Ascending aorta (tissue), 2 donors: ENCODE measurements at regions not wholly inside any gene's neighbourhood (a gene's known extent, or its start where the extent isn't known, plus 50 kb on each side); places are given as distances from the start of the nearest gene placed in this dataset.

Source experiments
- DNase-seq, 2 donors: peaks; one replicate each; pipeline ENCODE4 v3.0.0-alpha.2; 2019; ENCODE audit warnings: low spot score in 2 of 2
- H3K27ac ChIP-seq, 2 donors: fragments of 200-600 bp; sonication (generic); one replicate each; pipeline ENCODE4 v1.5.1; 2016 to 2017; ENCODE audit warnings: mild to moderate bottlenecking in 1 of 2
- H3K27me3 ChIP-seq: fragments of 200-600 bp; sonication (generic); one replicate; pipeline ENCODE4 v1.5.1; 2017
- H3K36me3 ChIP-seq, 2 donors: fragments of 200-600 bp; sonication (generic); one replicate each; pipeline ENCODE4 v1.5.1; 2016
- H3K4me1 ChIP-seq, 2 donors: fragments of 200-600 bp; sonication (generic); one replicate each; pipeline ENCODE4 v1.5.1; 2016 to 2017; ENCODE audit warnings: mild to moderate bottlenecking in 1 of 2
- H3K4me3 ChIP-seq, 2 donors: fragments of 200-600 bp; sonication (generic); one replicate each; pipeline ENCODE4 v1.5.1; 2016 to 2017; ENCODE audit warnings: mild to moderate bottlenecking in 1 of 2
- H3K9me3 ChIP-seq, 2 donors: fragments of 200-600 bp; sonication (generic); one replicate each; pipeline ENCODE4 v1.5.1; 2016
- intact Hi-C: fragments of 100-400 bp; cut with DNase I; formaldehyde crosslinking; loops from one replicate; pipeline ENCODE4 v1.15.1; 2023
- TF ChIP-seq, protein P1 (sequence below), 3 experiments: fragments of 200-600 bp in 2 of 3; fragments of 450-650 bp in 1 of 3; sonication (generic) in 2 of 3; IDR thresholded peaks; one replicate each; pipeline ENCODE4 v1.5.1; 2016 to 2019; ENCODE audit warnings: antibody characterized with exemption in 3 of 3, mild to moderate bottlenecking in 1 of 3, moderate library complexity in 1 of 3

DNA sequence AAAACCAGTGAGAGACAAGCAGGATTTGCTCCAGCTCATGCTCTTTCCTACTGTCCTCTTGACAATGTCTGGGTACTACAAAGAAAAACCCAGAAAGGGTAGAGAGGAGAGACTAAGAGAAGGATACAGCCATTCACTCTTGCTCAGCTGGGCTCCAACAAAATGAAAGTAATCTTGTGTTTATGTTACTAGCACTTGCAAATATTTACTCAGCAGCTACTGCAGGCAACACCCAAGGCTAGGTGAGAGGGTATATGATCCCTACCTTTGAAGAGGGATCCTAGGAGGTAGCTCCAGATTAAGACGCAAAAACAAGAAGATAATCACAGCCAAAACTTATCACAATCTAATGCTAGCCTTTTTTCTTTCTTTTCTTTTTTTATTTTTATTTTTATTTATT, 329.6 kb upstream of the ACVR2A start:
- Histone ChIP-seq H3K27ac (no peak overlapping the region), H3K4me1 (no peaks in the 10 kb centered on the region), H3K4me3 (no peak overlapping the region), H3K36me3 (no peaks in the 10 kb centered on the region), H3K9me3 (no peaks in the 10 kb centered on the region), H3K27me3 (no peaks in the 10 kb centered on the region)
- DNase-seq: no peak
- TF ChIP-seq, protein P1, sequence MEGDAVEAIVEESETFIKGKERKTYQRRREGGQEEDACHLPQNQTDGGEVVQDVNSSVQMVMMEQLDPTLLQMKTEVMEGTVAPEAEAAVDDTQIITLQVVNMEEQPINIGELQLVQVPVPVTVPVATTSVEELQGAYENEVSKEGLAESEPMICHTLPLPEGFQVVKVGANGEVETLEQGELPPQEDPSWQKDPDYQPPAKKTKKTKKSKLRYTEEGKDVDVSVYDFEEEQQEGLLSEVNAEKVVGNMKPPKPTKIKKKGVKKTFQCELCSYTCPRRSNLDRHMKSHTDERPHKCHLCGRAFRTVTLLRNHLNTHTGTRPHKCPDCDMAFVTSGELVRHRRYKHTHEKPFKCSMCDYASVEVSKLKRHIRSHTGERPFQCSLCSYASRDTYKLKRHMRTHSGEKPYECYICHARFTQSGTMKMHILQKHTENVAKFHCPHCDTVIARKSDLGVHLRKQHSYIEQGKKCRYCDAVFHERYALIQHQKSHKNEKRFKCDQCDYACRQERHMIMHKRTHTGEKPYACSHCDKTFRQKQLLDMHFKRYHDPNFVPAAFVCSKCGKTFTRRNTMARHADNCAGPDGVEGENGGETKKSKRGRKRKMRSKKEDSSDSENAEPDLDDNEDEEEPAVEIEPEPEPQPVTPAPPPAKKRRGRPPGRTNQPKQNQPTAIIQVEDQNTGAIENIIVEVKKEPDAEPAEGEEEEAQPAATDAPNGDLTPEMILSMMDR (IDR thresholded peaks at IDR 0.05): no peak
- intact Hi-C loops: no loop called here

DNA sequence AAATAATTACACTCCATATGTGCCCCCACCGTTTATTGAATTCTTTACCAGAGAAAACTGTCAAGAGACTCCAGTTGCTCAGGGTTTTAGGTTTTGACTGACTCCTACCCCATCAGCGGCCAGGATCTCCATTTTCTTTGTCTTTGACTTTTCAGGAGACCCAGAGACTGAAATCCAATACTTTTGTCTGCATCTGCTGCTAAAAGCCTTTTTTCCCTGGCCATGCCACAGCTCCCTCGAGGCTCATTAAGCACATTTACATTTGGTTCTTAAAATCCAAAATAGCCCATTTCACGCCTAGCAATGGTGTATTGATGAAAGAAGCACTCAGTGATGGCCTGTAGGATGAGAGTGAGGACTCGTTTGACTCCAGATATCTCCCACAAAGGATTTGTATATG, 332.6 kb upstream of the ACVR2A start:
- intact Hi-C loops: no loop called here
- H3K4me3 ChIP-seq: no peak overlapping the region
- H3K36me3 ChIP-seq: no peaks in the 10 kb centered on the region
- H3K4me1 ChIP-seq: no peaks in the 10 kb centered on the region
- H3K27ac ChIP-seq: no peak overlapping the region
- H3K27me3 ChIP-seq: no peaks in the 10 kb centered on the region
- H3K9me3 ChIP-seq: no peaks in the 10 kb centered on the region
- DNase-seq: no peak
- TF ChIP-seq, protein P1 (IDR thresholded peaks at IDR 0.05): no peak

DNA sequence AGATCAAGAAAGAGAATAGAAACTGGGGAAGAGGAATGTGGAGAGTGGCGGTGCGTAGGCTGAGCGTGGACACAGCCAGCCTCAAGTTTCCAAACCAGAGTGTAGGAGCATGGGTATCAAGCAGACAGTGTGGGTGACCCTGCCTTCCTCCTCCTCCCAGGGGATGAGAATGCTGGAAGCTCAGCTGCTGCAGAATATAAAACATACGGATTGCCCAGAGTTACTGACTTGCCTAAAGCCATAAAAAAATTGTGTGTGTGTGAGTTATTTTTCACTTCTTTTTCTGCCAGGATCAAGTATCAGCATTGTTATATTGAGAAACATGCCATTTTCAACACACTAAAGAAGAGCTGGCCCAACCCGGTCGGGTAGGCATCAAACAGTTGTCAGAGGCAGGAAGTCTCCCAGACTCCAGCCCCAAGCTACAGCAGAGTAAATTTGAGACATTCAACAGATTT, 333.3 kb upstream of the ACVR2A start:
- TF ChIP-seq, protein P1 (IDR thresholded peaks at IDR 0.05): no peak
- DNase-seq: no peak
- H3K27ac ChIP-seq: no peak overlapping the region
- H3K4me3 ChIP-seq: no peak overlapping the region
- H3K4me1 ChIP-seq: no peaks in the 10 kb centered on the region
- intact Hi-C loops: no loop called here
- H3K36me3 ChIP-seq: no peaks in the 10 kb centered on the region
- no peaks in the 10 kb centered on the region for H3K27me3 ChIP-seq
- H3K9me3 ChIP-seq: no peaks in the 10 kb centered on the region

DNA sequence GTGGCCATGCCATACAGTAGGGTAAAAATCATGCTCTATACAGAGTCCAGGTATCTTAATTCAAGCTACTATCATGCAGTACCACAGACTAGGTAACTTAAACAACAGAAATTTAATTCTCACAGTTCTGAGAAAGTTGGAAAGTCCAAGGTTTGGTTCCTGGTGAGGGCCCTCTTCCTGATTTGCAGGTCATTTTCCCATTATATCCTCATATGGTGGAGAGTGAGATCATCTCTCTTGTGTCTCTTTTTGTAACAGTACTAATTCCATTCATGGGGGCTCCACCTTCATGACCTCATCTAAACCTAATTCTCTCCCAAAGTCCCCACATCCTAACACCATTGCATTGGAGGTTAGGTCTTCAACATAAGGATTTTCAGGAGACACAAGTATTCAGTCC, 335.0 kb upstream of the ACVR2A start:
- DNase-seq: no peak
- Histone ChIP-seq H3K4me1 (no peaks in the 10 kb centered on the region), H3K36me3 (no peaks in the 10 kb centered on the region), H3K9me3 (no peaks in the 10 kb centered on the region), H3K4me3 (no peak overlapping the region), H3K27me3 (no peaks in the 10 kb centered on the region), H3K27ac (no peak overlapping the region)
- TF ChIP-seq, protein P1 (IDR thresholded peaks at IDR 0.05): no peak
- intact Hi-C loops: no loop called here

DNA sequence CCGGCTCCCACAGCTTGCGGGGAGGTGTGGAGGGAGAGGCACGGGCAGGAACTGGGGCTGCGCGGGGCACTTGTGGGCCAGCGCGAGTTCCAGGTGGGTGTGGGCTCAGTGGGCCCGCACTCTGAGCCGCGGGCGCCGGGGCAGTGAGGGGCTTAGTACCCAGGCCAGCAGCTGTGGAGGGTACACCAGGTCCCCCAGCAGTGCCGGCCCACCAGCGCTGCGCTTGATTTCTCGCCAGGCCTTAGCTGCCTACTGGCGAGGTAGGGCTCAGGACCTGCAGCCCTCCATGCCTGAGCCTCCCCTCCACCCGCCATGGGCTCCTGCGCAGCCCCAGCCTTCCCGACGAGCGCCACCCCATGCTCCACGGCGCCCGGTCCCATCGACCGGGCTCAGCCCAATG, 337.9 kb upstream of the ACVR2A start:
- TF ChIP-seq, protein P1 (IDR thresholded peaks at IDR 0.05): no peak
- H3K36me3 ChIP-seq: no peaks in the 10 kb centered on the region
- no peak overlapping the region for H3K4me3 ChIP-seq
- no peak overlapping the region for H3K27ac ChIP-seq
- no peaks in the 10 kb centered on the region for H3K4me1 ChIP-seq
- intact Hi-C loops: no loop called here
- DNase-seq: no peak
- no peaks in the 10 kb centered on the region for H3K9me3 ChIP-seq
- H3K27me3 ChIP-seq: no peaks in the 10 kb centered on the region

DNA sequence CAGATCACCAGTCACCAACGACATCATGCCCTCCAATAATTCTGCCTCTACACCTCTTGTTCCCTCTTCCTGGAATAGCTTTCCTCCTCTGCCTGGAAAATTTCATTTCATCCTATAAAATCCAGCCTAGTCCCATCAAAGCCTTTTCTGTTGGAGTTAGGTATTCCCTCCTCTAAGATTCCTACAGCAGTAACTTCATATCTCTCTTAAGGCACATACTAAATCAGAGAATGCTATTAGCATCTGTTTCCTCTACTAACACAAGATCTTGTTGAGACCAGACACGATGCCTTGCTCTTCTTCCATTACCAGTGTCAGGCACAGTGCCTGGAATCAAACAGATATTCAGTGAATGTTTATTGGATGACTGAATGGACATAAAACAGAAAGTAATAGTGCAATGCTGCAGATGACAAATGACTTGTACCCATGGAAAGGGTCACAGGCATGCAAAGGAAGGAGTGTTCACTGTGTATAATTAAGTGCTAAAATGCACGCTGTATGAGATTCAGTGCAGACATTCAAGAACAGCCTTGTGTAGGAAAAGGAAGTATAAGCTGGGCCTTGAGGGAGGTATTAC, 342.0 kb upstream of the ACVR2A start:
- Histone ChIP-seq H3K27me3 (no peaks in the 10 kb centered on the region), H3K36me3 (no peaks in the 10 kb centered on the region), H3K4me3 (no peak overlapping the region), H3K9me3 (no peaks in the 10 kb centered on the region), H3K27ac (no peak overlapping the region), H3K4me1 (no peaks in the 10 kb centered on the region)
- TF ChIP-seq, protein P1 (IDR thresholded peaks at IDR 0.05): no peak
- intact Hi-C loops: no loop called here
- DNase-seq: no peak
